Left renal pelvis (tissue), 4 donors: ENCODE measurements at regions not wholly inside any gene's neighbourhood (a gene's known extent, or its start where the extent isn't known, plus 50 kb on each side); places are given as distances from the start of the nearest gene placed in this dataset.
"Not testable (repeated sequence)": the region's sequence is repeated elsewhere in the genome, so short reads cannot be mapped to it uniquely, and the experiment has no call there.

Experiments
- DNase-seq, 4 donors: peaks; one replicate each; pipeline ENCODE4 v3.0.0-alpha.2; 2013; ENCODE audit warnings: low read depth in 4 of 4, low spot score in 3 of 4

- DNase-seq, result no peak
Observed at GRCh38 chr5:12934722-12935121, 1009.8 kb downstream of the DNAH5 start.

- DNase-seq, result no peak
Observed at GRCh38 chr5:12920527-12920926, 1016.3 kb upstream of the CTNND2 start.

- DNase-seq, result no peak
Observed at GRCh38 chr5:12911156-12911555, 1006.9 kb upstream of the CTNND2 start.

- DNase-seq, result no peak
Observed at GRCh38 chr5:12910641-12911040, 1006.4 kb upstream of the CTNND2 start.

GRCh38 chr5:12902611-12903010, 998.4 kb upstream of the CTNND2 start:
- no peak for DNase-seq

- DNase-seq, result no peak
Observed at GRCh38 chr5:12901696-12902095, 997.5 kb upstream of the CTNND2 start.

GRCh38 chr5:12896086-12896485, 991.8 kb upstream of the CTNND2 start:
- no peak for DNase-seq

GRCh38 chr5:12885018-12885417, 980.8 kb upstream of the CTNND2 start:
- no peak for DNase-seq

GRCh38 chr5:12883395-12883794, 979.1 kb upstream of the CTNND2 start:
- DNase-seq, result no peak

GRCh38 chr5:12876541-12877298, 972.5 kb upstream of the CTNND2 start:
- DNase-seq, result no peak

GRCh38 chr5:12870872-12871539, 966.8 kb upstream of the CTNND2 start:
- no peak for DNase-seq

GRCh38 chr5:12865529-12865928, 961.3 kb upstream of the CTNND2 start:
- DNase-seq, result no peak

GRCh38 chr5:12861886-12862654, 957.8 kb upstream of the CTNND2 start:
- DNase-seq, result no peak

GRCh38 chr5:12856105-12856504, 951.9 kb upstream of the CTNND2 start:
- DNase-seq, result not testable (repeated sequence)

GRCh38 chr5:12854386-12854785, 950.1 kb upstream of the CTNND2 start:
- DNase-seq, result no peak

- no peak for DNase-seq
Observed at GRCh38 chr5:12851761-12852160, 947.5 kb upstream of the CTNND2 start.

GRCh38 chr5:12848709-12849108, 944.5 kb upstream of the CTNND2 start:
- DNase-seq, result no peak

- no peak for DNase-seq
Observed at GRCh38 chr5:12845549-12846159, 941.4 kb upstream of the CTNND2 start.

- DNase-seq, result no peak
Observed at GRCh38 chr5:12840972-12841371, 936.7 kb upstream of the CTNND2 start.

GRCh38 chr5:12837592-12837991, 933.3 kb upstream of the CTNND2 start:
- no peak for DNase-seq

GRCh38 chr5:12825163-12825562, 920.9 kb upstream of the CTNND2 start:
- DNase-seq, result no peak
